ENCODE measurements at regions not wholly inside any gene's neighbourhood (a gene's known extent, or its start where the extent isn't known, plus 50 kb on each side); places are given as distances from the start of the nearest gene placed in this dataset.

- H3K27ac Mint-ChIP-seq, result no peak overlapping the region
- Histone ChIP-seq H3K4me1 (ENCODE audit: control insufficient read depth, insufficient read depth, low read length, poor library complexity, severe bottlenecking) (no peaks in the 10 kb centered on the region), H3K4me3 (ENCODE audit: low read depth, low read length) (no peak overlapping the region), H3K27ac (ENCODE audit: insufficient read depth, low read length, poor library complexity, severe bottlenecking) (no peak overlapping the region), H3K9me3 (ENCODE audit: control insufficient read depth in 2 of 2, low read length in 2 of 2) (no peaks in the 10 kb centered on the region), H3K27me3 (ENCODE audit: control insufficient read depth, insufficient read depth, low read length) (no peaks in the 10 kb centered on the region), H3K36me3 (ENCODE audit: control insufficient read depth, insufficient read depth, low read length) (no peaks in the 10 kb centered on the region)
- H3K9me3 Mint-ChIP-seq, result peaks cover 0 to 4% (median 0%) of the 10 kb centered on the region in 7 donors
- no peak for DNase-seq
- no peak overlapping the region for H3K4me3 Mint-ChIP-seq
- no peaks in the 10 kb centered on the region for H3K27me3 Mint-ChIP-seq
- ATAC-seq (ENCODE audit: low read depth in 2 of 2), result no peak
- H3K4me1 Mint-ChIP-seq, result no peaks in the 10 kb centered on the region
- no peaks in the 10 kb centered on the region for H3K36me3 Mint-ChIP-seq
Observed at GRCh38 chrX:113539599-113540356, 699.1 kb upstream of the AMOT start.

- ATAC-seq (ENCODE audit: low read depth in 2 of 2) (no peak), DNase-seq (no peak)
- H3K27me3 ChIP-seq (ENCODE audit: control insufficient read depth, insufficient read depth, low read length), result no peaks in the 10 kb centered on the region
- no peaks in the 10 kb centered on the region for H3K36me3 ChIP-seq (ENCODE audit: control insufficient read depth, insufficient read depth, low read length)
- Mint-ChIP-seq H3K4me1 (no peaks in the 10 kb centered on the region), H3K27me3 (no peaks in the 10 kb centered on the region), H3K4me3 (peak overlapping the region in 1 of 4 donors; percentile 32), H3K27ac (no peak overlapping the region), H3K9me3 (peaks cover 0 to 6% (median 0%) of the 10 kb centered on the region in 7 donors), H3K36me3 (no peaks in the 10 kb centered on the region)
- H3K4me3 ChIP-seq (ENCODE audit: low read depth, low read length), result no peak overlapping the region
- H3K27ac ChIP-seq (ENCODE audit: insufficient read depth, low read length, poor library complexity, severe bottlenecking), result no peak overlapping the region
- H3K4me1 ChIP-seq (ENCODE audit: control insufficient read depth, insufficient read depth, low read length, poor library complexity, severe bottlenecking), result no peaks in the 10 kb centered on the region
- no peaks in the 10 kb centered on the region for H3K9me3 ChIP-seq (ENCODE audit: control insufficient read depth in 2 of 2, low read length in 2 of 2)
Observed at GRCh38 chrX:113529426-113530013, 688.9 kb upstream of the AMOT start.

GRCh38 chrX:113522814-113523213, 682.2 kb upstream of the AMOT start:
- Mint-ChIP-seq H3K9me3 (peaks cover 0 to 4% (median 0%) of the 10 kb centered on the region in 7 donors), H3K27ac (no peak overlapping the region), H3K4me3 (no peak overlapping the region), H3K4me1 (no peaks in the 10 kb centered on the region), H3K27me3 (no peaks in the 10 kb centered on the region), H3K36me3 (no peaks in the 10 kb centered on the region)
- Histone ChIP-seq H3K27me3 (ENCODE audit: control insufficient read depth, insufficient read depth, low read length) (no peaks in the 10 kb centered on the region), H3K36me3 (ENCODE audit: control insufficient read depth, insufficient read depth, low read length) (no peaks in the 10 kb centered on the region), H3K4me3 (ENCODE audit: low read depth, low read length) (no peak overlapping the region), H3K27ac (ENCODE audit: insufficient read depth, low read length, poor library complexity, severe bottlenecking) (no peak overlapping the region), H3K9me3 (ENCODE audit: control insufficient read depth in 2 of 2, low read length in 2 of 2) (no peaks in the 10 kb centered on the region), H3K4me1 (ENCODE audit: control insufficient read depth, insufficient read depth, low read length, poor library complexity, severe bottlenecking) (no peaks in the 10 kb centered on the region)
- DNase-seq (no peak), ATAC-seq (ENCODE audit: low read depth in 2 of 2) (no peak)

GRCh38 chrX:113514906-113515305, 674.3 kb upstream of the AMOT start:
- H3K27me3 Mint-ChIP-seq, result no peaks in the 10 kb centered on the region
- no peak for DNase-seq
- H3K27me3 ChIP-seq (ENCODE audit: control insufficient read depth, insufficient read depth, low read length), result no peaks in the 10 kb centered on the region
- H3K4me1 Mint-ChIP-seq, result no peaks in the 10 kb centered on the region
- no peak overlapping the region for H3K27ac Mint-ChIP-seq
- no peak overlapping the region for H3K4me3 ChIP-seq (ENCODE audit: low read depth, low read length)
- H3K9me3 Mint-ChIP-seq, result peaks cover 0 to 7% (median 1%) of the 10 kb centered on the region in 7 donors
- no peak overlapping the region for H3K27ac ChIP-seq (ENCODE audit: insufficient read depth, low read length, poor library complexity, severe bottlenecking)
- H3K36me3 Mint-ChIP-seq, result no peaks in the 10 kb centered on the region
- peaks cover 0 to 2% of the 10 kb centered on the region in 2 experiments for H3K9me3 ChIP-seq (ENCODE audit: control insufficient read depth in 2 of 2, low read length in 2 of 2)
- no peak for ATAC-seq (ENCODE audit: low read depth in 2 of 2)
- H3K36me3 ChIP-seq (ENCODE audit: control insufficient read depth, insufficient read depth, low read length), result no peaks in the 10 kb centered on the region
- H3K4me3 Mint-ChIP-seq, result no peak overlapping the region
- H3K4me1 ChIP-seq (ENCODE audit: control insufficient read depth, insufficient read depth, low read length, poor library complexity, severe bottlenecking), result no peaks in the 10 kb centered on the region

GRCh38 chrX:113512700-113513395, 672.2 kb upstream of the AMOT start:
- Mint-ChIP-seq H3K9me3 (peaks cover 0 to 7% (median 4%) of the 10 kb centered on the region in 7 donors), H3K4me1 (no peaks in the 10 kb centered on the region), H3K27me3 (no peaks in the 10 kb centered on the region)

GRCh38 chrX:113510586-113510985, 670.0 kb upstream of the AMOT start:
- Histone ChIP-seq H3K27ac (ENCODE audit: insufficient read depth, low read length, poor library complexity, severe bottlenecking) (no peak overlapping the region), H3K27me3 (ENCODE audit: control insufficient read depth, insufficient read depth, low read length) (no peaks in the 10 kb centered on the region), H3K36me3 (ENCODE audit: control insufficient read depth, insufficient read depth, low read length) (no peaks in the 10 kb centered on the region), H3K4me1 (ENCODE audit: control insufficient read depth, insufficient read depth, low read length, poor library complexity, severe bottlenecking) (no peaks in the 10 kb centered on the region), H3K9me3 (ENCODE audit: control insufficient read depth in 2 of 2, low read length in 2 of 2) (no peaks in the 10 kb centered on the region), H3K4me3 (ENCODE audit: low read depth, low read length) (no peak overlapping the region)
- H3K9me3 Mint-ChIP-seq, result peaks cover 0 to 7% (median 4%) of the 10 kb centered on the region in 7 donors
- no peaks in the 10 kb centered on the region for H3K27me3 Mint-ChIP-seq
- no peak overlapping the region for H3K4me3 Mint-ChIP-seq
- no peaks in the 10 kb centered on the region for H3K4me1 Mint-ChIP-seq
- H3K27ac Mint-ChIP-seq, result no peak overlapping the region
- DNase-seq (no peak), ATAC-seq (ENCODE audit: low read depth in 2 of 2) (no peak)
- H3K36me3 Mint-ChIP-seq, result no peaks in the 10 kb centered on the region

More at GRCh38 chrX:113512700-113513395, 672.2 kb upstream of the AMOT start:
- H3K27ac ChIP-seq (ENCODE audit: insufficient read depth, low read length, poor library complexity, severe bottlenecking), result no peak overlapping the region
- H3K36me3 ChIP-seq (ENCODE audit: control insufficient read depth, insufficient read depth, low read length), result no peaks in the 10 kb centered on the region
- H3K36me3 Mint-ChIP-seq, result no peaks in the 10 kb centered on the region
- H3K4me1 ChIP-seq (ENCODE audit: control insufficient read depth, insufficient read depth, low read length, poor library complexity, severe bottlenecking), result no peaks in the 10 kb centered on the region
- no peaks in the 10 kb centered on the region for H3K27me3 ChIP-seq (ENCODE audit: control insufficient read depth, insufficient read depth, low read length)
- no peak overlapping the region for H3K27ac Mint-ChIP-seq
- H3K9me3 ChIP-seq (ENCODE audit: control insufficient read depth in 2 of 2, low read length in 2 of 2), result peaks cover 0 to 2% of the 10 kb centered on the region in 2 experiments
- no peak for DNase-seq
- no peak for ATAC-seq (ENCODE audit: low read depth in 2 of 2)
- no peak overlapping the region for H3K4me3 ChIP-seq (ENCODE audit: low read depth, low read length)
- no peak overlapping the region for H3K4me3 Mint-ChIP-seq

GRCh38 chrX:113492895-113493294, 652.3 kb upstream of the AMOT start:
- H3K9me3 Mint-ChIP-seq, result peaks cover 0 to 12% (median 4%) of the 10 kb centered on the region in 7 donors
- H3K9me3 ChIP-seq (ENCODE audit: control insufficient read depth in 2 of 2, low read length in 2 of 2), result no peaks in the 10 kb centered on the region
- H3K4me3 ChIP-seq (ENCODE audit: low read depth, low read length), result no peak overlapping the region
- no peak overlapping the region for H3K27ac ChIP-seq (ENCODE audit: insufficient read depth, low read length, poor library complexity, severe bottlenecking)
- no peaks in the 10 kb centered on the region for H3K27me3 Mint-ChIP-seq
- no peaks in the 10 kb centered on the region for H3K4me1 Mint-ChIP-seq
- H3K36me3 ChIP-seq (ENCODE audit: control insufficient read depth, insufficient read depth, low read length), result no peaks in the 10 kb centered on the region
- no peaks in the 10 kb centered on the region for H3K27me3 ChIP-seq (ENCODE audit: control insufficient read depth, insufficient read depth, low read length)
- no peak overlapping the region for H3K27ac Mint-ChIP-seq
- no peaks in the 10 kb centered on the region for H3K36me3 Mint-ChIP-seq
- H3K4me3 Mint-ChIP-seq, result no peak overlapping the region
- no peak for DNase-seq
- H3K4me1 ChIP-seq (ENCODE audit: control insufficient read depth, insufficient read depth, low read length, poor library complexity, severe bottlenecking), result no peaks in the 10 kb centered on the region
- no peak for ATAC-seq (ENCODE audit: low read depth in 2 of 2)
